Ecto neural progenitor cell (in vitro differentiated cells): ENCODE measurements at regions not wholly inside any gene's neighbourhood (a gene's known extent, or its start where the extent isn't known, plus 50 kb on each side); places are given as distances from the start of the nearest gene placed in this dataset.
"Not testable (repeated sequence)": the region's sequence is repeated elsewhere in the genome, so short reads cannot be mapped to it uniquely, and the experiment has no call there.

ENCODE experiments used
- DNase-seq: peaks from one replicate; pipeline ENCODE4 v3.0.0-alpha.2; 2018; ENCODE audit warnings: low spot score

DNA sequence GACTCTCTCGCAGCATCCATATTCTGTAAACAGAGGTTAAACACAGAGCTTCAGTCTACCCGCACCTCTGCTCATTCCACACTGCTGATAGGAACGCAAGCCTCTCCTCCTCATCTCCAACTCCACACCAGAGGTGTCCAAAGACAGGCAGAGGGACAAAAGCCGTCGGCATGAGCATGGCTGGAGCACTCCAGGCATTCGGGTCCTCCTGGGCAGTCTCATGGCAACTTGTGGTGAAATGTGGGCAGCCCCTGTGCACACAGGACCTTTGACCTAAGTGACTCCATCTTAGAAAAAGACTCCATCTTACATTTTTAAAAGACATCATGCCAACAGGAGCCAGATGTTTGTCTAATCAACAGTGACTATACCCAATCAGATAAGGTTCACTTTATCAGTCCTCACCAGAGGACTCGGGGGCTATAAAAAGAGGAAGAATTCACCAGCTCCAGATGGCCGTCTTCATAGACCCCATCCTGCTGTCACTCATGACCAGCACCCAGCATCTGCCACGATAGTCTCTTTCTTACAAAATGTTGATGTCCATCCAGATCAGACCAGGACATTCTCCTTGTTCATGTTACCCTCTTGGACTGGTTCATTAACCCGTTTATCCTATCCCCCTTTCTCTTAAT is 304.4 kb downstream of the ANAPC1 start:
- not testable (repeated sequence) for DNase-seq

DNA sequence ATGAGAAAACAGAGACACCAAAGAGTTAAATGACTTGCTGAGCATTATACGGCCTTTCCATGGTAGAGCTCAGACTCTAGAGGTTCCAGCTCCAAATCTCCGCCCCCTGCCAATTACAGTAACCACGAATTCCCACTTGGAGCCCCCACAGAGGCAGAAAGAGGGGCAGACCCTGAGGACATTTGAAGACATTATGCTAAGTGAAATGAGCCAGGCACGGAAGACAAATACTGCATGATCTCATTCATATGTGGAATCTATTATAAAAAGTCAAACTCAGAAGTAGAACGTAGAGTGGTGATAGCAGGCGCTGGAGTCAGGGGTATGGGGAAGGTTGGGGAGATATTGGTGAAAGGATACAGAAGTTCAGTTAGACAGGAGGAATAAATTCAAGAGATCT is 303.4 kb downstream of the ANAPC1 start:
- not testable (repeated sequence) for DNase-seq

GRCh38 chr2:111582090-111582489 is 301.9 kb downstream of the ANAPC1 start:
- not testable (repeated sequence) for DNase-seq

GRCh38 chr2:111583480-111583879 is 300.5 kb downstream of the ANAPC1 start:
- DNase-seq: not testable (repeated sequence)

DNA sequence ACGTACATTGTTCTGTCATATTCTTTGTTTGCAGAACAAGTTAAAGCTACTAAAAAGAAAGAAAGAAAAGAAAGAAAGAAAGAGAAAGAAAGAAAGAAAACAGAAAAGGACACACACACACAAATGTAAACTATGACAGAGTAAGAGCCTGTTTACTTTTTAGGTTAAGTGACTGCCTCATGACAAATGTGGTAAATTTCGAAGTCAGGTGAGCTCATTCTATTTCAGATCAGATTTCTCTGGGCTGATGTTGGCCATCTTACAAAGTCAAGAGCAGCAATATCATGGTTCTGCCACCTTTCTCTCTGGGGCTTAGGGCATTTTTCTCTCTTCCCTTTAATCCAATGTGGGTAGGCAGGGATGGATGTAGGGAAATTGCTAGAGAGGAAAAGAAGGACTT is 299.5 kb downstream of the ANAPC1 start:
- DNase-seq: not testable (repeated sequence)

DNA sequence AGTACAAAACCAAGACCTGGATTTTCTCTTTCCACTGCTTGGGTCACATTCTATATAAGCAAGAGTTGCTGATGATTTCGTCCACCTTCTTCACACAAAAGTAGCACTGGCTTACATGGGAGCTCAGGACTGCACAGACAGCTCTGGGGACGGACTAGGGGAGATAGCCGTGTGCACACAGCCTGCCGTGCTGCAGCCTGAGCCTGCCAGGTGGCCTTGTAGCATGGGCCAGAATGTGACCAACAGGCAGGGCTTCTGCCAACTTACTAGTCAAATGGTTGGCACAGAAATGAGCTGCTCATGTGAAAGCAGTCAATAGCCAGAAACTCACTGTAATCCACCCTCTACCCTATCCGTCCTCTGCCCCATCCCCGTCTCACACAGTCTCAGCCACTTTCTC is 299.0 kb downstream of the ANAPC1 start:
- DNase-seq: not testable (repeated sequence)

- DNase-seq: not testable (repeated sequence)
These were observed 298.0 kb downstream of the ANAPC1 start for GRCh38 chr2:111586014-111586413.

DNA sequence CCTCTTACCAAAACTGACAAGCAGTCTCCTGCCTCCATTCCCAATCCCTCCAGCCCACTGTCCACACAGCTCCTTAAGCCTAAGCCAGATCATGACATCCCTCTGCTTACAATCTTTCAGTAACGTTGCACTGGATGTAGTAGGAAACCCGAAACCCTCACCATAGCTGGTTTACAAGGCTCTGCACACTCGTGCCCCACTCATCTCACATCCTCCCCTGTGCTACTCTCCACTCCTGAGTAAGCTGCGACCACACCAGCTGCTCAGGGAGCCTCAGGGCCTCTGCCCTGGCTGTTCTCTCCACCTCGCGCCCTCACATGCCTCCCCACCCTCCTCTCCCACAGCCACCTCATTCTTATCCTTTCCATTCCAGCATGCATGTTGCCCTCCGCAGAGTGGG is 288.9 kb downstream of the ANAPC1 start:
- not testable (repeated sequence) for DNase-seq

GRCh38 chr2:111596808-111597705 is 286.9 kb downstream of the ANAPC1 start:
- DNase-seq: not testable (repeated sequence)

DNA sequence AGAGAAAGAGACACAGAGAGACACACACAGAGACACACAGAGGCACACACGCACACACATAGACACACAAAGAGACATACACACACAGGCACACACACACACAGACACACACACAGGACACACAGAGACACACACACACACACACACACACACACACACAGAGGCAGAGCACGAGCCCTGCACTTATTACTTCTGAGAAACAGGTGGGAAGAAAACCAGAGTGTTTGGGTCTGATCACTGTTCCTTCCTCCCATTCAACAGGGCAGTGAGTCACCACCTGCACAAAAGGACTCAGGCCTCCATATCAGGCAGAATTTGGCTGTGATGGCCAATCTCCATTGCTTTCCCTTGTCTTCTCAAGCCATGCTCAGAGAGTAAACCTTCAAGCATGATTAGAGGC is 285.0 kb downstream of the ANAPC1 start:
- DNase-seq: not testable (repeated sequence)

DNA sequence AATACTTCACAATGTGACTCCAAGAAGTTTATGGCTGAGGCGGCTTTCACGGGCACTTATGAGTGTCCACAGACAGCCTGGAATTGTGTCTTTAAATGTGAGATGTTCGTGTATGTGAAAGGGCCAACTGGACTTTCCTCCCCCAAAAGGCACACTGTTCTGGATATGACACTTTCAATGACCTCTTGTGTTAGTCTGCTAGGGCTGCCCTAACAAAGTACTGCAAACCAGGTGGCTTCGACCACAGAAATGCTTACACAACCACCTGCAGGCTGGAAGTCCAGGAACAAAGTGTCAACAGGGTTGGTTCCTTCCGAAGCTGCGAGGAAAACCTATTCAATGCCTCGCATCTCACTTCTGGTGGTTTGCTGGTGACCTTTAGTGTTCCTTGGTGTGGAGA is 281.7 kb downstream of the ANAPC1 start:
- DNase-seq: not testable (repeated sequence)

GRCh38 chr2:111605798-111606197 is 278.2 kb downstream of the ANAPC1 start:
- not testable (repeated sequence) for DNase-seq

GRCh38 chr2:111606632-111607031 is 277.4 kb downstream of the ANAPC1 start:
- DNase-seq: not testable (repeated sequence)

DNA sequence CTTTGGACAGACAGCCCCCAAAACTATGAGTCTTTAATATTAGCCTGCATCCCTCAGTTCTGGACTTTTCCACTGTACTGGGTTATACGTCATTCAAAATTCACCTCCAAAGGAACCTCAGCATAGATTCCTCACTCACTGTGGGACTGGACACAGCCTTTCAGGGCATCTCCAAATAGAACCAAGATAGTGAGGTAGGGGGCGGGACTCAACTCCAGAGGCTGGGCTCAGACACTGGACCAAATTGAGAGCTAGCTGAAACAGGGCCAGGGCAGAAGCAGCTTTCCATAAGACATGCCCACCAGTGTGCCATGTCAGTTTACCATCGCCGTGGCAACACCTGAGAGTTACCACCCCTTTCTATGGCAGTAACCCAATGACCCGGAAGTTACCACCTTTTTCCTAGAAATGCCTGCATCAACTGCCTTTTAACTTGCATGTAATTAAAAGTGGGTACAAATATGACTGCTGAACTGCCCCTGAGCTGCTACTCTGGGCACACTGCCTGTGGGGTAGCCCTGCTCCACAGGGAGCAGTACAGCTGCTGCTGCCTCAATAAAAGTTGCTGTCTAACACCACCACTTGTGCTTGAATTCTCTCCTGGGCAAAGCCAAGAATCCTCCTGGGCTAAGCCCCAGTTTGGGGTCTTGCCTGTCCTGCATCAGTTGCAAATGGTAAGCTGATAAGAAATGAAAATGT is 274.7 kb downstream of the ANAPC1 start:
- not testable (repeated sequence) for DNase-seq

DNA sequence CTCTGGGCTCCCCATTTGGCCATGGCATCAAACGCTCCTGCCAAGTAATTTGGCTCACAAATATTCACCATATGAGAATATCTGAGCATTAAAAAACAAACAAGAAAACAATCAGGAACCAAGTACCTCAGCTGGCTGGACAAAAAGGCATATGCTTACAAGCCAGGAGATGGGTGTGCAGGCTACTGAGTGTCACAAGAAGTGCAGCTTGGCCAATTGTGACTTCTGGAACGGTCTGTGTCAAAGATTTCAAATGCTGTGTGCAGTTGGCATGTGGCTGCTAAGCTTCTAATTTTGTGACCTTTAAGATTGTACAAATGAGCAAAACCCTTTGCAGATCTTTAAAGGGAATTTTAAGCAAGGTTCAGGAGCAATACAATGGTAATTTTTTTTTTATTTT is 274.0 kb downstream of the ANAPC1 start:
- DNase-seq: not testable (repeated sequence)

DNA sequence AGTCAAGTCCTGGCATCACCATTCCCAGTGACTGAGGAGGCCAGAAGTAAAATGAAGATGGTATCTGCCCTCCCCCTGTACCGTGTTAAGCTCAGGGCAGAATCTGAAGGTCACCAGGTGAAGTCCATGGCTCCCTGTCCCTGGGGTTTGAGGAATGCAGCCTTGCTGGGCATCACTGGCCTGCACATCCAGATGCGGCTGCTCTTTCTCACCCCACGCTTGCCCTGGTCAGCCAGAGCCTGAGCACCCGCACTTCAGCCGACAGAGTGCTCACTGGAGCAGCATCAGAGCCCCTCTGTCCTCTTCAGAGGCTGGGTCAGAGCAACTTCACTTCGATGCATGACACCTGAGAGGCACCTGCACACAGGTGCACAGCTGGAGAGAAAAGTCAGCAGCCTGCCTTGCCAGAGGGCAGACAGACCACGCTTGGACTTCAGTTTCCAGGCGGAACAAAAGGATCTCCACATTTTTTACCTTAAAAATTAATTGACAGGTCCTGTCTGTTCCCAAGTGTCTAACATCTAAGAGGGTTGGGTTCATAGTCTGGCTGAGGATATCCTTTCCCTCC is 267.3 kb downstream of the ANAPC1 start:
- no peak for DNase-seq

DNA sequence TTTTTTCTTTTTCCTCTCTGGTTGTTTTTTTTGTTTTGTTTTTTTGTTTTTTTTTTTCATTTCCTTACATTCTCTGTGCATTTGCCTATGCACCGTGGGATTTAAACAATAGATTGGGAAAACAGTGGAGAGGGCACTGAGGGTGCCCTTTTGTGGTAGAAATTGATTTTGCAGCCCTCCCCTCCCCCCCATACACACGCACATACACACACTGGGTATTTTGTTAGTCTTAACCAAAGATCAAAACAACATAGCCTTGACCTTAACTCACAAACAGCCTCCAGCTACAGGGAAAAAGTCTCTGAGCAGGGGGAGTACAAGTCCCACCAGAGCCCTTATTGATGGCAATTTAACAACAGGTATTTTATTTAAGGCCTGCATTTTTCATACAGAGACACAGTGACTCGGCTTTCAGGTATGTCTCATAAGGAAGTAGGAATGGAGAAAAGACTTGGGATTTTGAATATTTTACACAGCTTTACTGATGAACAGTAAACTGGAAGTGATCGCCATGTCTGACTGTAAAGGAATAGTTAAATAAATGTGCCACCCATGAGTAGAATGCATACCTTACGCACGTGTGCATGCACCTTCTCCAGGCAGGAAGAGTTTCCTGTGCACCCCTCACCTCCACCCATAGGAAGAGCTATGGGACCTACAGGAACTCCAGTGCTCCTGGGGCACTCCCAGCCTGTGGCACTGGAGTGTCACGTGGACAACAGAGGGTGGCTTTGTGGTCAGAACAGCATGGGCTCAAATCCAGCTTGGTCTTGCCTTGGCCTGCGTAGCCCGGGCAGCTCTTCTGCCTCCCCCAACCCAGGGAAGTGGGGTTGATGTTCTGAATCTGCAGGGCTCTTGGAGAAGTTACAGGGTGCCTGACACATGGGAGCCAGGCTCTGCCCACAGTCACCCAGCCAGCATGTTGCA is 266.4 kb downstream of the ANAPC1 start:
- DNase-seq: no peak

GRCh38 chr2:111618226-111618977 is 265.6 kb downstream of the ANAPC1 start:
- no peak for DNase-seq

DNA sequence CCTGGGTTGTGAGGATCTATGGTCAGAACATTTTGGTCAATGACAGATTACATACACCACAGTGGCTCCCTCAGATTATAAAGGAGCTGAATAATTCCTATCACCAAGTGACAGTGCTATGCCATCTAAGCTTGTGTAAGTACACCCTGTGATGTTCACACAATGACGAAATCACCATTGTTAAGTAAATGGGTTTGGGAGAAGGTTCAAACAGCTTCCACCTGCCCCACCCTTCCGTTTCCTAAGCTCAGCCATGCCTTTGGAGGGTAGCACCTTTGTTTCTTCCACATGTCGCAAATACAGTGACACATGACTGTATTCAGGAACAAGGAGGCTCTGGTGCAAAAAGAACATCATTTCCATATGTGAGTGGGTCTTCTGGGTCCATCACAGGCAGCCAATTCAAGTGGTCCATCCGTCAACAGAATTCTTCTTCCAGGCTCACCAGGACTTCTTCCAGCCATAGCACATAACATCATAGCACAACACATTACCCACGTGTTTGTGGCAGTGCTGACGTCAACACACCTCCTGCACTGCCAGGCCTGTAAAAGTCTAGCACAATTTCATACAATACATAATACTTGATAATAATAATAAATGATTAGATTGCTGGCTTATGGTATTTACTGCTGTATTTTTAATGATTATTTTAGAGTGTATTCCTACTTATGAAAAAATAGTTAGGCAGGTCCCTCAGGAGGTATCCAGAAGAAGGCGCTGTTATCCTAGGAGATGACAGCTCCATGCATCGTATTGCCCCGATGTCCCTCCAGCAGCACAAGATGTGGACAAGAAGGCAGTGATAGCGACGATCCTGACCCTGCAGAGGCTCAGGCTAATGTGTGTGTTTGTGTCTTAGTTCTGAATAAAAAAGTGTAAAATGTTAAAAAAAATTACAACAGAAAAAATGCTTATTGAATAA is 264.8 kb downstream of the ANAPC1 start:
- DNase-seq: no peak
